ENCODE measurements at regions not wholly inside any gene's neighbourhood (a gene's known extent, or its start where the extent isn't known, plus 50 kb on each side); places are given as distances from the start of the nearest gene placed in this dataset.

GRCh38 chr11:71355281-71355680, 92.9 kb downstream of the DHCR7 start:
- TF ChIP-seq, protein P1, sequence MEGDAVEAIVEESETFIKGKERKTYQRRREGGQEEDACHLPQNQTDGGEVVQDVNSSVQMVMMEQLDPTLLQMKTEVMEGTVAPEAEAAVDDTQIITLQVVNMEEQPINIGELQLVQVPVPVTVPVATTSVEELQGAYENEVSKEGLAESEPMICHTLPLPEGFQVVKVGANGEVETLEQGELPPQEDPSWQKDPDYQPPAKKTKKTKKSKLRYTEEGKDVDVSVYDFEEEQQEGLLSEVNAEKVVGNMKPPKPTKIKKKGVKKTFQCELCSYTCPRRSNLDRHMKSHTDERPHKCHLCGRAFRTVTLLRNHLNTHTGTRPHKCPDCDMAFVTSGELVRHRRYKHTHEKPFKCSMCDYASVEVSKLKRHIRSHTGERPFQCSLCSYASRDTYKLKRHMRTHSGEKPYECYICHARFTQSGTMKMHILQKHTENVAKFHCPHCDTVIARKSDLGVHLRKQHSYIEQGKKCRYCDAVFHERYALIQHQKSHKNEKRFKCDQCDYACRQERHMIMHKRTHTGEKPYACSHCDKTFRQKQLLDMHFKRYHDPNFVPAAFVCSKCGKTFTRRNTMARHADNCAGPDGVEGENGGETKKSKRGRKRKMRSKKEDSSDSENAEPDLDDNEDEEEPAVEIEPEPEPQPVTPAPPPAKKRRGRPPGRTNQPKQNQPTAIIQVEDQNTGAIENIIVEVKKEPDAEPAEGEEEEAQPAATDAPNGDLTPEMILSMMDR (IDR thresholded peaks at IDR 0.05 in 4 of 5, conservative IDR thresholded peaks at IDR 0.05 in 1 of 5), result no peak
- no peak for TF ChIP-seq POLR2A (IDR thresholded peaks at IDR 0.05)
